ENCODE measurements at regions not wholly inside any gene's neighbourhood (a gene's known extent, or its start where the extent isn't known, plus 50 kb on each side); places are given as distances from the start of the nearest gene placed in this dataset.

GRCh38 chr22:48198489-48199459 is 1436.3 kb downstream of the TBC1D22A start:
- no peak for DNase-seq

- no peak for DNase-seq
These were observed 1434.8 kb downstream of the TBC1D22A start for GRCh38 chr22:48197189-48197690.

GRCh38 chr22:48192920-48193319 is 1430.5 kb downstream of the TBC1D22A start:
- no peak for DNase-seq

GRCh38 chr22:48192071-48192470 is 1429.6 kb downstream of the TBC1D22A start:
- no peak for DNase-seq

- no peak for DNase-seq
These were observed 1425.8 kb downstream of the TBC1D22A start for GRCh38 chr22:48188231-48188721.

- DNase-seq = no peak
These were observed 1424.9 kb downstream of the TBC1D22A start for GRCh38 chr22:48187356-48187755.

- no peak for DNase-seq
These were observed 1423.8 kb downstream of the TBC1D22A start for GRCh38 chr22:48186146-48186790.

GRCh38 chr22:48185071-48186055 is 1422.9 kb downstream of the TBC1D22A start:
- DNase-seq = no peak

- no peak for DNase-seq
These were observed 1420.7 kb downstream of the TBC1D22A start for GRCh38 chr22:48182846-48183805.

GRCh38 chr22:48182031-48182430 is 1419.6 kb downstream of the TBC1D22A start:
- DNase-seq = no peak

GRCh38 chr22:48181263-48181955 is 1419.0 kb downstream of the TBC1D22A start:
- no peak for DNase-seq

GRCh38 chr22:48180631-48181030 is 1418.2 kb downstream of the TBC1D22A start:
- no peak for DNase-seq

- DNase-seq = no peak
These were observed 1417.4 kb downstream of the TBC1D22A start for GRCh38 chr22:48179571-48180546.

GRCh38 chr22:48178536-48178935 is 1416.1 kb downstream of the TBC1D22A start:
- DNase-seq = no peak

- DNase-seq = no peak
These were observed 1415.2 kb downstream of the TBC1D22A start for GRCh38 chr22:48177631-48178030.

GRCh38 chr22:48175721-48176120 is 1413.3 kb downstream of the TBC1D22A start:
- no peak for DNase-seq

GRCh38 chr22:48173773-48174160 is 1411.3 kb downstream of the TBC1D22A start:
- DNase-seq = no peak

GRCh38 chr22:48173061-48173772 is 1410.8 kb downstream of the TBC1D22A start:
- no peak for DNase-seq

GRCh38 chr22:48171271-48171691 is 1408.8 kb downstream of the TBC1D22A start:
- DNase-seq = no peak
